ENCODE measurements at regions not wholly inside any gene's neighbourhood (a gene's known extent, or its start where the extent isn't known, plus 50 kb on each side); places are given as distances from the start of the nearest gene placed in this dataset.
A peak's percentile ranks its signal among the peaks of the same experiment; 100 is the strongest.

- peak in 1 of 3 donors; percentile 53 for DNase-seq
Observed at GRCh38 chr9:18347386-18348082, 126.4 kb upstream of the ADAMTSL1 start.

DNA sequence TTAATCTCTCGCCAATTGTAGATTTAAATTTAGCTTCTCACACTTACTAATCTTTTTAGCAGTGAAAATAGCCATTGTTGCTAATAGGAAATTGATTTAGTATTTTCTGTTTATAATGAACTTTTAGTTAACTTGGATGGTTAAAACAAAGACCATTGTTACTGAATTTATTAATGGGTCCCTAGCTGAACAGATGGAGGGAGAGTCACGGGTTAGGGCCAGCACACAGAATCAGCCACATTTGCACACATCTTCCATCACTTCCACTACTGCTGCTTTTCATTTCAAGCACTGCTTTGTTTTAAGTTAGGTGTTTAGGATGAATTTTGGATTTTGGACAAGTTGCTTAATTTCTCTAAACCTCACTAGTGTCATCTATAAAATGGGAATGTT, 125.9 kb upstream of the ADAMTSL1 start:
- DNase-seq, result no peak

GRCh38 chr9:18349530-18349929, 124.4 kb upstream of the ADAMTSL1 start:
- DNase-seq, result no peak

DNA sequence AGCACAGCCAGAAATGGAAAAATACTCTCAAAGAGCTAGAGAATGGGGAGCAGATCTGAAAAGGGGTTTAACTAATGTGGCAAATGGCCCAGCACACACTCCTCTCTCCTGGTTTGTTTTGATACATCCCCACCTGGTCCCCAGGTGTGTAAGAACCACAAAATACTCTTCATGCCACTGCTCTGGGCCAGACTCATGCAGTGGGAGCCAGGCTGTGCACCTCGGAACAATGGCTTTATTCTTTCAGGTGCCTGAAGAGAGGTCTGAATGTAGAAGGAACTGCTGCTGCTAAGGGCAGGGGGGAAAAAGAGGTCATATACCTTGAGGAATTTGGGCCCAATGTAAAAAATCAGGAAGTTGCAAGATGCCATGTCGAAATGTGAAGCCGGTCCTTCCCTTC, 123.9 kb upstream of the ADAMTSL1 start:
- DNase-seq, result no peak

GRCh38 chr9:18350995-18351595, 122.9 kb upstream of the ADAMTSL1 start:
- DNase-seq, result no peak

DNA sequence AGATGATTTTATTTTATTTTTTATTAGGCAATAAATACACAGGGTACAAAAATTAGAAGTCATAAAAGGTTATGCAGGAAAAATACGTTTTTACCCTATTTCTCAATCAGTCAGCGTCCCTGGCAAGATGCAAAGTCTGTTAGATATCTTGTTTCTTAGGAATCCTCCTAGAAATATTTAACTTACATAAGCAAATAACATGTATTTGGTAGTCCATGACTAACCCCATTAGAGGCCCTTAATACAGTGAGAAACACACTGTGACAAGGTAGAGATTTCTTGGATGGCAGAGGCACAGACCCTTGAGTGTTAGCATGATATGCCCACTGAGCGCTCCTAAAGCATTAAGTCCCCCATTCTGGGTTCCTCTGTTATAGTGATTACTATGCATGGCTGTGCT, 121.2 kb upstream of the ADAMTSL1 start:
- no peak for DNase-seq

- DNase-seq, result no peak
Observed at GRCh38 chr9:18353473-18353872, 120.5 kb upstream of the ADAMTSL1 start.

- DNase-seq, result no peak
Observed at GRCh38 chr9:18357321-18357720, 116.6 kb upstream of the ADAMTSL1 start.

DNA sequence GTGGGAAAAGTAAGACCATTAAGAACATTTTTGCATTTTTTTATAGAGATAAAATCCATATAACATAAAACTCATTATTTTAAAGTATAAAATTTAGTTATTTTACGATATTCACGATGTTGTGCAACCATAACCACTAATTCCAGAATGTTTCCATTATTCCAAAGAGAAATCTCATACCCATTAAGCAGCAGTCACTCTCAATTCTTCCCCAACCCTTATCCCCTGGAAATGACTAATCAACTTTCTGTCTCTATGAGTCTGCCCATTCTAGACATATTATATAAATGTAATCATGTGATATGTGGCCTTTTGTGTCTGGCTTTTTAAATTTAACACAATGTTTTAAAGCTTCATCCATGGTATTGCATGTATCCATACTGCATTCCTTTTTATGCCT, 115.6 kb upstream of the ADAMTSL1 start:
- no peak for DNase-seq

- peak in 1 of 3 donors; percentile 80 for DNase-seq
Observed at GRCh38 chr9:18359335-18359734, 114.6 kb upstream of the ADAMTSL1 start.

- no peak for DNase-seq
Observed at GRCh38 chr9:18360005-18360404, 113.9 kb upstream of the ADAMTSL1 start.

- DNase-seq, result peak in 1 of 3 donors; percentile 40
Observed at GRCh38 chr9:18361646-18362045, 112.3 kb upstream of the ADAMTSL1 start.

DNA sequence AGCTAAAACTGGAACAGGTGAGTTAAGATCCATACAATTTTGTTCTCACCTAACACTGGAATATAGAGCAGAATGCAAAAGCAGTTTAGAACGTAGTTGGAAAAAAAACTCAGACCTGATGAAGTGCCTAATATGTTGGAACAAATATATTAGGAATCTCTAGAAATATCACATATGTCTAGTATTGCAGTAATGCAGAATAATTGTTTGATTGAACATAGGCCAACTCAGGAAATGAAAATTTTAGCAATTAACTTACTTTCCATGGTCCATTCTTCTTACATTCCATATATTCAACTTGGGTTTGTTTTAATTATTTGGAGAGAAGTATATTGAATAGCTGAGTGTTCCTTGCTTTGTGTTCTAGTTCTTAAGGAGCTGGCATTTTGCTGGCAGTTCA, 111.8 kb upstream of the ADAMTSL1 start:
- no peak for DNase-seq

- DNase-seq, result peak in 1 of 3 donors; percentile 66
Observed at GRCh38 chr9:18362901-18363685, 110.9 kb upstream of the ADAMTSL1 start.

DNA sequence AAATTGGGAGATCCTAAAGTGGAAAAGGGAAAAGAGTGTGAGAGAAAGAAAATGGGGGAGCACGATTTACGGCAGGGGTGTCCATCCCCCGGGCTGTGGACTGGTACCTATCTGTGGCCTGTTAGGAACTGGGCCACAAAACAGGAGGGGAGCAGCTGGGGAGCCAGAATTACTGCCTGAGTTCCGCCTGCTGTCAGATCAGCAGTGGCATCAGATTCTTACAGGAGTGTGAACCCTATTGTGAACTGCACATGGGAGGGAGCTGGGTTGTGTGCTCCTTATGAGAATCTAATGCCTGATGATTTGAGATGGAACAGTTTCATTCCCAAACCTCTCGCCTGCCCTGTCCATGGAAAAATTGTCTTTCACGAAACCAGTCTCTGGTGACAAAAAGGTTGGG, 108.3 kb upstream of the ADAMTSL1 start:
- no peak for DNase-seq

DNA sequence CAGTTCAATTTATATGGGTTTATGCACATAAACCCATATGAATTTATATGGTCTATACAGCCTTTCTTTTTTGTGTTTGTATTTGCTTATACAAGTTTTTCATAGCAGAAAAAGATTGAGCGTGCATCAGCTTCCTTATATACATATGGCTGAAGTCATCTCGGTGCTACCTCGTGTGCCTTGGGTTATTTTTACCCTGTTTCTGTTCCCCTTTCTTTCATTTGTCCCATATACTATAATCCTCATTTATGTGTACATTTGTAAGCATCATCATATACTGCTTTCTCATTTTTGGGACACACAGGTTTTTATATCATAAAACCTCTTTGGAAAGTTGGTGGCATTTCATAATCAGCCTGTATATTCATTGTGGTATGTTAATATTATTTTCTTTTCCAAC, 107.8 kb upstream of the ADAMTSL1 start:
- no peak for DNase-seq

GRCh38 chr9:18368206-18368605, 105.7 kb upstream of the ADAMTSL1 start:
- no peak for DNase-seq

DNA sequence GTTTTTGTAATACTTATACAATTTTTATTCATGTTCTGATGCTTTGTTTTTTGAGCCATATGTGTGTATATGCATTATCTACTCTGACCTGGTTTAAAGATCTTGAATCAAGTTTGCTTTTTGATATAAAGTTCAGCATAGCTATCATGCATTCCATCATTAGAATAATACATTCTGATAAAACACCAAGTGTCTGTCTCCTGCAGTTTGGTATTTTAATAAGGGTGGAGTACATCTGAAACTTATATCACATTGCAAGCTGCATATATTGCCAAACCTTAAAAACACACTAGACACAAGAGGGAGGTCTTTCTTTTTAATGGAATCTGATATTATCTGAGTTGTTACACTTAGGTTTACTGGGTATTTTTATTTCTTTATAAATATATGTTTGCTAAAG, 102.8 kb upstream of the ADAMTSL1 start:
- no peak for DNase-seq

GRCh38 chr9:18371621-18372020, 102.3 kb upstream of the ADAMTSL1 start:
- no peak for DNase-seq

DNA sequence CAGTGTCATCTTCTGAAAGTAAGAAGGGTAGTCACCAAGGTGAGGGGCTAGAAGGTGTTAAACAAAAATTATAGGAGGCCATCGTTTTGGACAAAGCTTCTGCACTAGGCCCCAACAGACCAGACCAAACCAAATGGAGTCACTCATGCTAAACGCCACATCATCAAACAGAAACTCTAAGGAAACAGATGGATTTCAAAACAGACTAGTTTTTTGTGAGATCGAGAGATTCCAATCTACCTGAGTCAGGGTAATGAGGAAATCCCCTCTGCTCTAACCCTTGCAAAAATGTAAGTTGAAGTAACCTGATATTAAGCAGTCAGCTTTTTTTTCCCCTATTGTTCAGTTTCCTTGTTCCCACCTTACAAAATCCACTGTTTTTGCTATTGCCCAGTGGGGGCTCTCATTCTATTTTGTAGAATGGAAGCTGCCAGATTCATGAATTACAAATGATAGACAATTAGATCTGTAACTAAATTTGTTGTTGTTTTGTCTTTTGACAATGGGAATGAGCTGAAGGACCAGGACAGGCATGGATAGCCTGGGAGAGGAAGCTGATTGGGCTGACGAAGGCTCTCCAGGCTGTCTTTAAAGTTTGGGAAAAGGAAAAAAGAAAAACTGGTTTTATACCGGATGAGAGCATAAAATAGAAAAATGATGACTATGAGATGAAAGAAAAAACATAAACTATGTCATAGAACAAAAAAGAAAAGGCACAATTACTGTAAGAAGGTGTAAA, 94.7 kb upstream of the ADAMTSL1 start:
- DNase-seq, result peak in 1 of 3 donors; percentile 75

GRCh38 chr9:18382243-18382642, 91.7 kb upstream of the ADAMTSL1 start:
- no peak for DNase-seq

DNA sequence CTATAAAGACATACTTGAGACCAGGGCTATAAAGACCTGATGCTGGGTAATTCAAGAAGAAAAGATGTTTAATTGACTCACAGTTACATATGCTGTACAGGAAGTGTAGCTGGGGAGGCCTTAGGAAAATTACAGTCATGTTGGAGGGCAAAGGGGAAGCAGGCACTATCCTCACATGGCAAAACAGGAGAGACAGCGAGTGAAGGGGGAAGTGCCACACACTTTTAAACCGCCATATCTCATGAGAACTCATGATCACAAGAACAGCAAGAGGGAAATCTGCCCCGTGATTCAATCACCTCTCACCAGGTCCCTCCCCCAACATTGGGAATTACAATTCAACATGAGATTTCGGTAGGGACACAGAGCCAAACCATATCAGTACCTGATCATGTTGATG, 89.9 kb upstream of the ADAMTSL1 start:
- DNase-seq, result no peak
